Esophagus muscularis mucosa (tissue), 4 donors: ENCODE measurements at regions not wholly inside any gene's neighbourhood (a gene's known extent, or its start where the extent isn't known, plus 50 kb on each side); places are given as distances from the start of the nearest gene placed in this dataset.

Experiments
- DNase-seq: peaks from one replicate; pipeline ENCODE4 v3.0.0-alpha.2; 2017; ENCODE audit errors: extremely low spot score
- H3K27ac ChIP-seq, 4 donors: fragments of 200-600 bp; sonication (generic); replicated peaks in 1 of 4; 1 replicate in 3 of 4; 2 replicates in 1 of 4; pipeline ENCODE4 v1.5.1; 2016 to 2019; ENCODE audit warnings: mild to moderate bottlenecking in 1 of 4
- H3K27me3 ChIP-seq, 4 donors: fragments of 200-600 bp; sonication (generic); one replicate each; pipeline versions ENCODE4 v1.5.1 to v1.6.0; 2016 to 2019
- H3K36me3 ChIP-seq, 4 donors: fragments of 200-600 bp; sonication (generic); one replicate each; pipeline ENCODE4 v1.5.1; 2016 to 2019
- H3K4me1 ChIP-seq, 4 donors: fragments of 200-600 bp; sonication (generic); one replicate each; pipeline ENCODE4 v1.5.1; 2016 to 2019
- H3K4me3 ChIP-seq, 4 donors: fragments of 200-600 bp; sonication (generic); 1 replicate in 2 of 4; 2 replicates in 2 of 4; pipeline ENCODE4 v1.5.1; 2016 to 2019; ENCODE audit warnings: mild to moderate bottlenecking in 4 of 4, moderate library complexity in 1 of 4
- H3K9me3 ChIP-seq, 4 donors: fragments of 200-600 bp; sonication (generic); 1 replicate in 3 of 4; 2 replicates in 1 of 4; pipeline ENCODE4 v1.5.1; 2016 to 2019
- EP300 ChIP-seq: sonication (generic); formaldehyde crosslinking; IDR thresholded peaks from one replicate; pipeline ENCODE4 v1.6.1; 2017; ENCODE audit warnings: antibody characterized with exemption
- POLR2A ChIP-seq: fragments of 450-650 bp; IDR thresholded peaks from one replicate; pipeline ENCODE4 v1.6.1; 2017; ENCODE audit warnings: antibody characterized with exemption, moderate library complexity, mild to moderate bottlenecking, low read depth
- POLR2AphosphoS5 ChIP-seq, 2 donors: sonication (generic); formaldehyde crosslinking; IDR thresholded peaks; one replicate each; pipeline ENCODE4 v1.6.1; 2017; ENCODE audit warnings: antibody characterized with exemption in 2 of 2
- WGBS: methylation state at CpG from one replicate; pipeline ENCODE4 v1.1.5; 2018; 5-methylcytosine and 5-hydroxymethylcytosine counted together
- intact Hi-C: fragments of 100-400 bp; cut with DNase I; formaldehyde crosslinking; loops from one replicate; pipeline ENCODE4 v1.15.1; 2023
- TF ChIP-seq, protein P1 (sequence below), 3 experiments: fragments of 200-600 bp in 2 of 3; fragments of 450-650 bp in 1 of 3; sonication (generic) in 2 of 3; IDR thresholded peaks; one replicate each; pipeline ENCODE4 v1.5.1; 2017 to 2019; ENCODE audit warnings: antibody characterized with exemption in 3 of 3, mild to moderate bottlenecking in 2 of 3, moderate library complexity in 1 of 3

DNA sequence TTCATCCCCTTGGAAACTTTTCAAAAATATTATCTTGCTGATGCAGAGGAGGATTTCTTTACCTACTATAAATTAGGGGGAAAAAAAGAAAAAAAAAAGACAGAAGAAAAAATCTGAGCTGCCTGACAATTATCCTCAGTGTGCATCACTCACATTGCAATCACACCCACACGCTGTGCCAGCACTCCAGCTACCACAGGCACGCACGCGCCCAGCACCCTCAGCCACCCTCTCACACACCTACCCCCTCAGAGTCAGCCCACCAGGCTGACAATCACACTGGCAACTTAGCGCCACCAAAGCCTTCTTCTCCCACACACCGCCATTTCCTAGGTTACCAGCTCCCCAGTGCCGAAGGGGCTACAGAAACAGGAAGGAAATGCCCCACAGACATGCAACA lies 236.1 kb downstream of the KCNA4 start:
- Histone ChIP-seq H3K27me3 (no peaks in the 10 kb centered on the region), H3K27ac (no peak overlapping the region), H3K36me3 (no peaks in the 10 kb centered on the region), H3K4me1 (peaks cover 3 to 12% (median 8%) of the 10 kb centered on the region in 4 donors), H3K9me3 (no peaks in the 10 kb centered on the region), H3K4me3 (no peak overlapping the region)
- DNase-seq, result no peak
- intact Hi-C loops, result no loop called here
- TF ChIP-seq POLR2AphosphoS5 (IDR thresholded peaks at IDR 0.05) (no peak), POLR2A (no peak)
- TF ChIP-seq, protein P1, sequence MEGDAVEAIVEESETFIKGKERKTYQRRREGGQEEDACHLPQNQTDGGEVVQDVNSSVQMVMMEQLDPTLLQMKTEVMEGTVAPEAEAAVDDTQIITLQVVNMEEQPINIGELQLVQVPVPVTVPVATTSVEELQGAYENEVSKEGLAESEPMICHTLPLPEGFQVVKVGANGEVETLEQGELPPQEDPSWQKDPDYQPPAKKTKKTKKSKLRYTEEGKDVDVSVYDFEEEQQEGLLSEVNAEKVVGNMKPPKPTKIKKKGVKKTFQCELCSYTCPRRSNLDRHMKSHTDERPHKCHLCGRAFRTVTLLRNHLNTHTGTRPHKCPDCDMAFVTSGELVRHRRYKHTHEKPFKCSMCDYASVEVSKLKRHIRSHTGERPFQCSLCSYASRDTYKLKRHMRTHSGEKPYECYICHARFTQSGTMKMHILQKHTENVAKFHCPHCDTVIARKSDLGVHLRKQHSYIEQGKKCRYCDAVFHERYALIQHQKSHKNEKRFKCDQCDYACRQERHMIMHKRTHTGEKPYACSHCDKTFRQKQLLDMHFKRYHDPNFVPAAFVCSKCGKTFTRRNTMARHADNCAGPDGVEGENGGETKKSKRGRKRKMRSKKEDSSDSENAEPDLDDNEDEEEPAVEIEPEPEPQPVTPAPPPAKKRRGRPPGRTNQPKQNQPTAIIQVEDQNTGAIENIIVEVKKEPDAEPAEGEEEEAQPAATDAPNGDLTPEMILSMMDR (IDR thresholded peaks at IDR 0.05), result no peak
- 62% methylated on average over 7 of the region's 7 CpGs for WGBS

GRCh38 chr11:29773656-29774264 lies 243.1 kb downstream of the KCNA4 start:
- Histone ChIP-seq H3K4me3 (no peak overlapping the region), H3K36me3 (no peaks in the 10 kb centered on the region), H3K4me1 (peaks cover 0 to 4% (median 0%) of the 10 kb centered on the region in 4 donors), H3K9me3 (no peaks in the 10 kb centered on the region), H3K27me3 (no peaks in the 10 kb centered on the region), H3K27ac (no peak overlapping the region)
- WGBS, result 59% methylated on average over 4 of the region's 4 CpGs
- intact Hi-C loops, result no loop called here
- DNase-seq, result no peak
- TF ChIP-seq, protein P1 (IDR thresholded peaks at IDR 0.05), result no peak
- TF ChIP-seq EP300 (no peak), POLR2A (no peak), POLR2AphosphoS5 (IDR thresholded peaks at IDR 0.05) (no peak)

DNA sequence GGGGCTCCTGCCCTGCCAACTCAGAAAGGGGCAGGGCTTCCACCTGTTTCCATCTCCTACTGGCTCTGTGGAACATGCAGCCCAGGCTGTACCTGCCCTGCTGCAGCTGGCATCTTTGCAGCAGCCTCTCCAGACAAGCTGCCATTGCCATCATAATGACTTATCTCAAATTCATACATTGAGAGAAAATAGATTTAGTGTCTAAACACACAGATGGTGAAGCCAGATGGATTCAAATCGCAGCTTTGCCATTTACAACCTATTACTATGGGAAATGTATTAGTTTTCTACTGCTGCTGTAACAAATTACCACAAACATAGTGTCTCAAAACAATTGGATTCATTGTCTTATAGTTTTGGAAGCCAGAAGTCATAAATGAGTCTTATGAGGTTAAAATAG lies 260.0 kb downstream of the KCNA4 start:
- H3K9me3 ChIP-seq, result peaks cover 0 to 9% (median 0%) of the 10 kb centered on the region in 4 donors
- TF ChIP-seq, protein P1 (IDR thresholded peaks at IDR 0.05), result no peak
- TF ChIP-seq EP300, result no peak
- 73% methylated on average over 1 of the region's 1 CpG for WGBS
- H3K36me3 ChIP-seq, result no peaks in the 10 kb centered on the region
- no peaks in the 10 kb centered on the region for H3K27me3 ChIP-seq
- no peak overlapping the region for H3K4me3 ChIP-seq
- DNase-seq, result no peak
- no peaks in the 10 kb centered on the region for H3K4me1 ChIP-seq
- intact Hi-C loops, result no loop called here
- H3K27ac ChIP-seq, result no peak overlapping the region

- WGBS, result 70% methylated on average over 3 of the region's 4 CpGs
- H3K4me3 ChIP-seq, result no peak overlapping the region
- H3K27me3 ChIP-seq, result no peaks in the 10 kb centered on the region
- H3K4me1 ChIP-seq, result no peaks in the 10 kb centered on the region
- no peak for DNase-seq
- TF ChIP-seq POLR2AphosphoS5 (IDR thresholded peaks at IDR 0.05), result no peak
- no peak for TF ChIP-seq POLR2A
- no peak for TF ChIP-seq EP300
- TF ChIP-seq, protein P1 (IDR thresholded peaks at IDR 0.05), result no peak
- H3K27ac ChIP-seq, result no peak overlapping the region
- no peaks in the 10 kb centered on the region for H3K36me3 ChIP-seq
- peaks cover 0 to 9% (median 0%) of the 10 kb centered on the region in 4 donors for H3K9me3 ChIP-seq
- intact Hi-C loops, result no loop called here
Observed at GRCh38 chr11:29755474-29755873, 261.4 kb downstream of the KCNA4 start.

DNA sequence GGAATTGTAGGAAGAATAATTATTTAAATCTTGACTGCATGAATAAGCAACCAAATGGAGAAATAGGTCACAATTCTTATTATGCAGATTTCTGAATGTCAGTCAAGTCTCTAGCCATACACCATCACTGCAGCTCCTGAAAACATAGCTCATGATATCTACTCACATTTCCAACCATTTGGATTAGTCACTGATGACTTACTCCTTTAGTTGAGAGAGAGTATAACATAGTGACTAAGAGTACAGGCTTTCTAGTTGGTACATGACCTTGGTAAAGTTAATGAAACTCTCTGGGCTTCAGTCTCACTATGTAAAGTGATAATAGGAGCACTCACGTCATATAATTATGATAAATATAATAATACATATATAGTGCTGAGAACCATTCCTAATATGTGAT lies 265.2 kb downstream of the KCNA4 start:
- no peaks in the 10 kb centered on the region for H3K36me3 ChIP-seq
- H3K9me3 ChIP-seq, result peaks cover 0 to 1% (median 0%) of the 10 kb centered on the region in 4 donors
- 86% methylated on average over 1 of the region's 1 CpG for WGBS
- TF ChIP-seq POLR2AphosphoS5 (IDR thresholded peaks at IDR 0.05), result no peak
- no peak for TF ChIP-seq POLR2A
- TF ChIP-seq, protein P1 (IDR thresholded peaks at IDR 0.05), result no peak
- no peak for TF ChIP-seq EP300
- H3K27me3 ChIP-seq, result no peaks in the 10 kb centered on the region
- H3K4me1 ChIP-seq, result no peaks in the 10 kb centered on the region
- DNase-seq, result no peak
- H3K27ac ChIP-seq, result no peak overlapping the region
- intact Hi-C loops, result no loop called here
- no peak overlapping the region for H3K4me3 ChIP-seq
